G401 (cell line): ENCODE measurements at regions not wholly inside any gene's neighbourhood (a gene's known extent, or its start where the extent isn't known, plus 50 kb on each side); places are given as distances from the start of the nearest gene placed in this dataset.
A peak's percentile ranks its signal among the peaks of the same experiment; 100 is the strongest.

Experiments used
- DNase-seq: peaks from one replicate; pipeline ENCODE4 v3.0.0-alpha.2; 2015; ENCODE audit warnings: low spot score
- in situ Hi-C: cut with HindIII; loops from 2 replicates; pipeline ENCODE4 v1.10.0; 2016; ENCODE audit warnings: low sequenced_read_pairs, mixed read lengths

DNA sequence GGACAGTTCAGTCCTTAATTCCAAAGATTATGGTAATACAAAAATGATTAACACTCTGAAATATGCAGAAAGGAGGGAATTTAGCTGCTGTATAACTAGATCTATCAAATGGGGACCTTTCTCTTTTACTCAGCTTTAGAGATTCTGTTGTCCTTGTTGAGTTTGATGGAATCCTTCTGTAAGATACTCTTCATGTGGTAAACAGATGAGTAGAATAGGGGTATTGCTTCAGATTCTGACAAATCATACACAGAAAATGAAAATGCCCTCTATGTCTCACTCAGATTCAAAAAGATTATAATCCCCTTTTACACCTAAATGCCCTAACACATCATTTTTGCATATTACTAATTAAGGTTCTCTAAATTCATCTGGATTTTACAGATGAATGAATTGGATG lies 50.7 kb downstream of the ARHGAP35 start:
- in situ Hi-C loops = no loop called here
- DNase-seq = no peak

- DNase-seq = no peak
- in situ Hi-C loops = no loop called here
Observed at GRCh38 chr19:46913198-46913851, 52.5 kb downstream of the ARHGAP35 start.

GRCh38 chr19:46913852-46914430 lies 53.1 kb downstream of the ARHGAP35 start:
- DNase-seq = no peak
- in situ Hi-C loops = no loop called here

GRCh38 chr19:46915386-46915785 lies 54.6 kb downstream of the ARHGAP35 start:
- DNase-seq = no peak
- in situ Hi-C loops = no loop called here

GRCh38 chr19:46917002-46917401 lies 56.2 kb downstream of the ARHGAP35 start:
- DNase-seq = no peak
- in situ Hi-C loops = no loop called here

GRCh38 chr19:46919324-46919723 lies 58.5 kb downstream of the ARHGAP35 start:
- no peak for DNase-seq
- in situ Hi-C loops = no loop called here

- DNase-seq = no peak
- in situ Hi-C loops = no loop called here
Observed at GRCh38 chr19:46920362-46920761, 59.6 kb downstream of the ARHGAP35 start.

GRCh38 chr19:46921071-46921470 lies 60.3 kb downstream of the ARHGAP35 start:
- no peak for DNase-seq
- in situ Hi-C loops = no loop called here

DNA sequence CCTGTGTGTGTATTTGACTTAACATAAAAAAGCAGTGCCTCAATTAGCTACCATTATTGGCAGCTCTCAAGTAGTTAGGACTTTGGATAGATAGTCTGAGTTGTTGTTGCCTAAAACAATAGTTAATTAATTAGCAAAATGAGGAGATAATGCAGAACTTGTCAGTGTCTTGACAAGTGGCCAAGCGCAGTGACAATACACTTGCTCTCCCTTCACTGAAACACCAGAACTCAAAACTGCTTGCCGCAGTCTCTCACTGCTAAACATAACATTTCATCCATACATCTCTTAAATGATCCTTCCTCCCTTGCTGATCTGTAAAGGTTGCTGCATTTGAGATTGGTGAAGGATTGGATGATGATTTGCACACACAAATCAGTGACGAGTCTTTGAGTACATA lies 61.7 kb downstream of the ARHGAP35 start:
- DNase-seq = no peak
- in situ Hi-C loops = no loop called here

DNA sequence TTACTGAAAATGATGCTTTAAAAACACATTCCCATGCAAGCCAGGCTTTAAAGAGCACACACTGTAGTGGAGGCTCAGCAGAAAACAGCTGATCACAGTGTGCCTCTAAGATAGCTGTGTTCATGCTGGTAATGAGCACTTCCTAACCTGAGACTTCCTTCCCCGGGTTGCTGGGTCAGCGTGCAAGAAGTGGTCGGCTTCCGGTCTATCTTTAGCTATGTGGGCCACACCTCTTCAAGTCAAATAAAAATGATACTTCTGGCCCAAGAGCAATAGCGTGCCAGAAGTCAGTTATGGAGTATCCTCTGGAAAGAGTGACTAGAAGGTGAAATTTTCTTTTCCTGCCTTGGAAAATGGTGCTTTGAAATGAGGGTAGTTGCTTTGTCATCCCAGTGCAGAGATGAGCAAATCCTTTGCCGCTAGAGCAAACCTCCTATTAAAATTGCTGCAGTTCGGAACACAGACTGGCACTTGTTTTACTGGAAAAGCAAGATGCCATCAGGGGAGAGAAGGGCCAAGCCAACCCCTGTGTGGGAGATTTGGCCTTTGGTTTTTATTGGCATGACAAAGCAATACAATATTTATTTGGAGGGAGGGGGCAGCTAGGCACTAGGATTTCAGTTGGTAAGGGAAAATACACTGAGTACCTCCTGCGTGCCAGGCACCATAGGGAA lies 64.2 kb downstream of the ARHGAP35 start:
- DNase-seq = no peak
- in situ Hi-C loops = loop anchor here (5.0 kb wide), 1 partner anchor 42 kb away; no protein-coding TSS in a partner anchor

- no peak for DNase-seq
- in situ Hi-C loops = loop anchor here (5.0 kb wide), 1 partner anchor 42 kb away; no protein-coding TSS in a partner anchor
Observed at GRCh38 chr19:46925548-46925950, 64.8 kb downstream of the ARHGAP35 start.

DNA sequence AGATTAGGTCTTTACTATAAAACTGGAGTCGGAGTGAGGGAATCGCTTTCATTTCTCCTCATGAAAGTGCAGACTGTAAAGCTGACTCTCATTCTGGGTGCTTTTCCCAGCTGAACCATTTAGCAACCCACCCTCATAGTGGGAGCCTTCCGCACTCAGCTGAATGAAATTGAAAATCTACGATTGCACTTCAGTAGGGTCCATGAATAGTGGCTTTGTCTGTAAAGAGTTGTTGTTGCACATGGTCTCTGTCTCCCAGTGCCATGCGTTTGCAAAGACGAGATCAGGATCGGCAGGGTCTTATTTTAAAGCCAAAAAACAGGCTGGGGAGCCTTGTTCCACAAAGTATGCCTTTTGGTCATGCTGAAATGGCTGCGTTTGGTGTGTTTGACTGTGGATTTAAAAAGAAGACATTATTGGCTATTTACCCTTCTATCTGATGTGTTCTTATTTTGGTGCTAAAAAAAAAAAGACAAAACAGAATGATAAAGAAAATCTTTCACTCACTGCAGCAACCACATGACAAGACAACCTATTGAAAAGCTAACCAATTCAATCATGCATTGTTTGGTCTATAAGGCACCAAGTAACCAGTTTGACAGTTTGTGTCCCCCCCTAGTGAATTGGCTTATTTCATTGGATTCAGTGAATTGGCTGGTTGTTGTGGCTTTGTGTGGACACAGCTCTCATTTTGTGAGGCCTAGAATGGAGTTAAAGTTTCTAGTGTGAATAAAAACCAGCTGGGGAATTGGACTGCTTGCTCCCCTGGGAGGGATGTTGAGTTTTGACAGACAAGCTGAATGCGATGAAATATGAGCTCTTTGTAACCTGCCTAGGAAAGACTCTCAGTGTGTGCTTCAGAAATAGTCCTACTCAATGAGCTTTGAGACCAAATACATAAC lies 65.6 kb downstream of the ARHGAP35 start:
- DNase-seq = no peak
- in situ Hi-C loops = loop anchor here (5.0 kb wide), 1 partner anchor 41 kb away; no protein-coding TSS in a partner anchor

DNA sequence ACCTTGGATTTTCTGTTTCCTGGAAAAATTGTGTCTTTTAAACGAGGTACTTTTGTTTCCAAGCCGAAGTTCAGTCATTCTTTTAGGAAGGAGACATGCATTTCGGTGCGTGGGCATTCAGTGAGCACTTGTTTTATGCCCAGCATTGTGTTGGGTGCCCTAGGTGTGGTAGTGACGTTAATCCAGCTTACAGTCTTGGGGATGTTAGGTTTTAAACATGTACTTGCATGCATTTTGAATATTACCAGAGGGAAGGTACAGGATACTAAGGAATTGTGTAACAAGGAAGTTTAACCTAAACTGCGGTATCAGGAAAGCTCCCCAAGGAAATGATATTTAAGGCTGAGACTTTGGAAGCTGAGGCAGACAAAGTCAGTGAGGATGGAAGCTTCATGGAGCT lies 66.3 kb downstream of the ARHGAP35 start:
- in situ Hi-C loops = loop anchor here (5.0 kb wide), 1 partner anchor 40 kb away; no protein-coding TSS in a partner anchor
- no peak for DNase-seq

DNA sequence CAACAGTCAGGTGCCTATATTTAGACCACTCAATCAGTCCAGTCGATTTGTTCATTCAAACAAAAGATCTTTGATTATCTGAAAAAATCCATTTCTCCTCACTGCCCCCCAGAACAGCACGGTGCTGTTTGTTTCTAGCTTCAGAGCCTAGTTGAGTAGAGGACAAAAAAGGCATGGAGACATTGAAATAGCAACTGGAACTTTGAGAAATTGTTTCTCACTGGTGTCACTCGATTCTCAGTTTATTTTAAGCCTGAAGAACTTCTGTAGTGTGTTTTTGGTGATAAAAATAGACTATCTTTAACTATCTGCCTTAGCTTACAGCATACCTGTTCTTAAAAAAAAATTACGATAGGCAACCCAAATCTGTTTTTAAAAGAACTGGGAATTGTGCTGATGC lies 67.1 kb downstream of the ARHGAP35 start:
- in situ Hi-C loops = loop anchor here (5.0 kb wide), 1 partner anchor 39 kb away; no protein-coding TSS in a partner anchor
- DNase-seq = no peak

- in situ Hi-C loops = loop anchor here (5.0 kb wide), 1 partner anchor 38 kb away; no protein-coding TSS in a partner anchor
- no peak for DNase-seq
Observed at GRCh38 chr19:46928951-46929350, 68.2 kb downstream of the ARHGAP35 start.

GRCh38 chr19:46931202-46931601 lies 70.4 kb downstream of the ARHGAP35 start:
- peak; percentile 72 for DNase-seq
- in situ Hi-C loops = no loop called here

DNA sequence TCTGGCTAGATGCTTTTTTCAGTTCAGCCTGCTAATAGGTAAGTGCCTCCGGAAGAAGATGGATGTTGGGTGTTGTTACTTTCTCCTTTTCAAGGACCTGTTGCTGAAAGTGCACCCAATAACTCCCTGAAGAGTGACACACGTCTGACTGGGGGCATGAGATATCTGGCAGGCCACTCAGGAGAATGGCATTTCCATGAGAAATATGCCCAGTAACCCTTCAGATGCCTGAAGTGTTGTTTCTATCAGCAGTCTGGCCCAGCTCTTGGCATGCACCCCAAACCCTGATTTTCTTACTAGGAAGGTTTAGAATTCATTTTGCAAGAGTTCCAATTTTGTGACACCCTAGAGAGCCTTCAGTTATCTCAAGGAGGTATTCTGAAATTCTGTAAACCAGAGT lies 71.5 kb downstream of the ARHGAP35 start:
- in situ Hi-C loops = no loop called here
- no peak for DNase-seq

DNA sequence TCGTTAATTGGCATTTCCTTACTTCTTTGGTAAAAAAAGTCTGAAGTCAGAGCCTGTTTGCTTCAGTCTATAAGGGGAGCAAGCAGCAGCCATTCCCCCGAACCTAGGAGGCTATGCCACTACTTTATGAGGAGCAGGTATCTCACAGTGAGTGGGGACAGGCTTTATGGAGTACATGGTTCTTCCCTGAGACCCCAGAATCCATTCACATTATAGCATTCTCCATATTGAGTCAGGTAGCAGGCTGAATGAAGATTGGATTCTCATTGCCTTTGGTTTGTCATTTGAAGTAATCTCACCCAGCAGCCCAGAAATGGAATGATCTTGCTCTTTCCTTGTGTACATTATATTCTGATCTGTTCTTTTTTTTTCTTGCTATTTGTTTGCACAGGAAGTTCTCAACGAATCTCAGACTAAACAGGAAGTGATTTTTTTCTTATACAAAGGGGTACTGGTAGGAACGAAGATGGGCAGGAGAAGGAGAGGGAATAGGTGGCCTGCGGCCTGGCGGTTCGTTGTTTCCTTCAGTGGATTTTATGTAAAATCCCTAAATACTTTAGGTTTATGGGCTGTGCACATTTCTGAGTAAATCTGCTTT lies 74.4 kb downstream of the ARHGAP35 start:
- in situ Hi-C loops = no loop called here
- DNase-seq = no peak
